Neural cell (in vitro differentiated cells): ENCODE measurements at regions not wholly inside any gene's neighbourhood (a gene's known extent, or its start where the extent isn't known, plus 50 kb on each side); places are given as distances from the start of the nearest gene placed in this dataset.

Source experiments
- H2AFZ ChIP-seq: fragments of 200-600, 300-800 bp; sonication (generic), shearing (Covaris generic); 2 replicates; pipeline ENCODE4 v1.6.0; 2014; ENCODE audit warnings: low read depth, mild to moderate bottlenecking, antibody characterized with exemption, low read length, moderate library complexity
- H3F3A ChIP-seq: fragments of 200-600 bp; shearing (Covaris generic); 2 replicates; pipeline ENCODE4 v1.6.1; 2016; ENCODE audit warnings: mild to moderate bottlenecking, moderate library complexity, mixed read lengths, antibody characterized with exemption, low read length; ENCODE audit not compliant: insufficient read depth, poor library complexity, severe bottlenecking
- H3K27ac ChIP-seq: fragments of 200-600, 300-800 bp; sonication (generic), shearing (Covaris generic); 2 replicates; pipeline ENCODE4 v1.5.1; 2014; ENCODE audit warnings: mild to moderate bottlenecking, low read length, moderate library complexity
- H3K27me3 ChIP-seq: fragments of 300-800, 200-600 bp; sonication (generic), shearing (Covaris generic); 2 replicates; pipeline ENCODE4 v1.6.0; 2014; ENCODE audit warnings: mild to moderate bottlenecking, low read depth, low read length, moderate library complexity; ENCODE audit not compliant: insufficient read depth
- H3K36me3 ChIP-seq: fragments of 300-800, 200-600 bp; sonication (generic), shearing (Covaris generic); 2 replicates; pipeline ENCODE4 v1.5.1; 2014; ENCODE audit warnings: mild to moderate bottlenecking, antibody characterized with exemption, low read length, moderate library complexity; ENCODE audit not compliant: insufficient read depth
- H3K4me2 ChIP-seq: fragments of 300-800, 200-600 bp; sonication (generic), shearing (Covaris generic); 2 replicates; pipeline ENCODE4 v1.6.0; 2014; ENCODE audit warnings: mild to moderate bottlenecking, low read length
- H3K4me3 ChIP-seq: fragments of 300-800, 200-600 bp; sonication (generic), shearing (Covaris generic); 2 replicates; pipeline ENCODE4 v1.5.1; 2014; ENCODE audit warnings: mild to moderate bottlenecking, low read length, moderate library complexity
- H3K79me2 ChIP-seq: fragments of 200-600 bp; shearing (Covaris generic); replicated peaks from 2 replicates; pipeline ENCODE4 v1.6.0; 2014; ENCODE audit warnings: mild to moderate bottlenecking, low read length, moderate library complexity; ENCODE audit not compliant: insufficient read depth
- H3K9ac ChIP-seq: fragments of 300-800, 200-600 bp; sonication (generic), shearing (Covaris generic); 2 replicates; pipeline ENCODE4 v1.6.1; 2016; ENCODE audit warnings: mild to moderate bottlenecking, low read length, mixed read lengths
- H3K9me2 ChIP-seq: fragments of 200-600 bp; shearing (Covaris generic); 2 replicates; pipeline ENCODE4 v1.6.1; 2016; ENCODE audit warnings: mild to moderate bottlenecking, low read length, mixed read lengths; ENCODE audit not compliant: insufficient read depth
- H3K9me3 ChIP-seq: fragments of 200-600, 300-800 bp; sonication (generic), shearing (Covaris generic); 2 replicates; pipeline ENCODE4 v1.6.1; 2016; ENCODE audit warnings: mild to moderate bottlenecking, mixed run types, low read length, moderate library complexity, mixed read lengths
- H4K20me1 ChIP-seq: fragments of 200-600 bp; shearing (Covaris generic); 2 replicates; pipeline ENCODE4 v1.6.1; 2016; ENCODE audit warnings: mild to moderate bottlenecking, mixed run types; ENCODE audit not compliant: insufficient read depth
- EP300 ChIP-seq: fragments of 450-650 bp; conservative IDR thresholded peaks from 2 replicates; pipeline ENCODE4 v1.6.1; 2014; ENCODE audit warnings: antibody characterized with exemption, mild to moderate bottlenecking, moderate library complexity; ENCODE audit not compliant: poor library complexity, severe bottlenecking
- EZH2 ChIP-seq: fragments of 200-600, 300-800 bp; shearing (Covaris generic), sonication (generic); IDR thresholded peaks from 2 replicates; pipeline ENCODE4 v1.6.1; 2014; ENCODE audit warnings: antibody characterized with exemption, low read length, borderline replicate concordance, mild to moderate bottlenecking; ENCODE audit not compliant: insufficient read depth, poor library complexity, severe bottlenecking
- MXI1 ChIP-seq: fragments of 450-650 bp; conservative IDR thresholded peaks from 2 replicates; pipeline ENCODE4 v1.6.1; 2014; ENCODE audit warnings: antibody characterized with exemption, mild to moderate bottlenecking; ENCODE audit not compliant: poor library complexity, severe bottlenecking
- POLR2AphosphoS5 ChIP-seq: IDR thresholded peaks from 2 replicates; pipeline ENCODE4 v1.6.1; 2012
- RAD21 ChIP-seq: fragments of 450-650 bp; conservative IDR thresholded peaks from 2 replicates; pipeline ENCODE4 v1.6.1; 2014; ENCODE audit warnings: antibody characterized with exemption, mild to moderate bottlenecking, moderate library complexity
- SMC3 ChIP-seq: fragments of 450-650 bp; conservative IDR thresholded peaks from 2 replicates; pipeline ENCODE4 v1.6.1; 2014; ENCODE audit warnings: antibody characterized with exemption, mild to moderate bottlenecking, moderate library complexity; ENCODE audit not compliant: poor library complexity
- TAF1 ChIP-seq: IDR thresholded peaks from 2 replicates; pipeline ENCODE4 v1.6.1; 2012; ENCODE audit warnings: low read depth
- TF ChIP-seq, protein P1 (sequence below): fragments of 450-650 bp; IDR thresholded peaks from 2 replicates; pipeline ENCODE4 v1.5.1; 2014; ENCODE audit warnings: antibody characterized with exemption, mild to moderate bottlenecking, moderate library complexity; ENCODE audit not compliant: poor library complexity, severe bottlenecking
- TF ChIP-seq, protein P2 (sequence below): IDR thresholded peaks from 2 replicates; pipeline ENCODE4 v1.6.1; 2012; ENCODE audit warnings: borderline replicate concordance

DNA sequence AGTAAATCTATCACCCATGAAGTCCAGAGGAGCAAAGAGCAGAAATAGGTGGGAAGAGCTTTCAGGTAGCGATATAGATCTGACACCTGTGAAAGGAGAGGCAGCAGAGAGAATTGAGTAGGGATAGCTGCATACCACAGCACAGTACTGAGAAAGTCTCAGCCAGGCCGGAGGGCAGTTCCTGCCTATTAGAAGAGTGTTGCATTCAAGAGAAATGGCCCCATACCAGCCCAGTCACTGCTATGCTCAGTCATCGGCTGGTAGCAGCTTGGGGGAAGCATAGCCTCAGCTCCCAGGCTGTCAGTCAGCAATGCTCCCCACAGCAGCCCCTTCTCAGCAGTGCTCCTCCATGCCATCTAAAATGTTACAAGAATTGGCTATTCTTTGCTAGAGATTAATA lies 285.1 kb upstream of the CDH6 start:
- H3K4me3 ChIP-seq, result no peak overlapping the region
- no peak overlapping the region for H2AFZ ChIP-seq
- no peaks in the 10 kb centered on the region for H4K20me1 ChIP-seq
- no peaks in the 10 kb centered on the region for H3K79me2 ChIP-seq
- H3K36me3 ChIP-seq, result no peaks in the 10 kb centered on the region
- H3K9ac ChIP-seq, result no peak overlapping the region
- no peaks in the 10 kb centered on the region for H3K9me2 ChIP-seq
- no peaks in the 10 kb centered on the region for H3F3A ChIP-seq
- H3K27ac ChIP-seq, result no peak overlapping the region
- TF ChIP-seq POLR2AphosphoS5, result no peak
- no peak for TF ChIP-seq SMC3
- no peak for TF ChIP-seq EZH2
- no peak for TF ChIP-seq RAD21
- H3K4me2 ChIP-seq, result no peak overlapping the region
- no peaks in the 10 kb centered on the region for H3K9me3 ChIP-seq
- no peaks in the 10 kb centered on the region for H3K27me3 ChIP-seq

DNA sequence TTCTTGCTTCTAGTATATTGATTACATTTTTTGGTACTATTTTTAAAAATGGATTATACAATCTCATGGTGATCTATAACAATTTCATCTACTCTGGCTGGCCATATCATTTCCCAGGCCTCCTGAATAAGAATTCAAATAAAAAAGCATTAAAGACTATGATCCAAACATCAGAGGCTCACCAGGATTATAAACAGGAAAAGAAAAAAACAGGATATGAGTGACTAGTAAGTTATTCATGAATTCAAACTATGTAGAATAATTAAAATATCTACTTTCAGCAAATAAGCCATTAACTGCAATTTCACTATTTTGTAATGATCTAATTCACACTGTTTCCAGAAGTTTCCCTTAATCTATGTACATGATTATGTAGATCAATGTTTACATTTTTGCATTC lies 293.1 kb upstream of the CDH6 start:
- no peaks in the 10 kb centered on the region for H3F3A ChIP-seq
- H3K27ac ChIP-seq, result no peak overlapping the region
- H3K9me3 ChIP-seq, result no peaks in the 10 kb centered on the region
- no peaks in the 10 kb centered on the region for H3K36me3 ChIP-seq
- no peak overlapping the region for H3K9ac ChIP-seq
- H3K79me2 ChIP-seq, result no peaks in the 10 kb centered on the region
- no peak overlapping the region for H3K4me3 ChIP-seq
- no peaks in the 10 kb centered on the region for H3K27me3 ChIP-seq
- H3K9me2 ChIP-seq, result no peaks in the 10 kb centered on the region
- TF ChIP-seq TAF1 (no peak), RAD21 (no peak), POLR2AphosphoS5 (no peak), EZH2 (no peak), SMC3 (no peak), EP300 (no peak), MXI1 (no peak)
- TF ChIP-seq, protein P1, sequence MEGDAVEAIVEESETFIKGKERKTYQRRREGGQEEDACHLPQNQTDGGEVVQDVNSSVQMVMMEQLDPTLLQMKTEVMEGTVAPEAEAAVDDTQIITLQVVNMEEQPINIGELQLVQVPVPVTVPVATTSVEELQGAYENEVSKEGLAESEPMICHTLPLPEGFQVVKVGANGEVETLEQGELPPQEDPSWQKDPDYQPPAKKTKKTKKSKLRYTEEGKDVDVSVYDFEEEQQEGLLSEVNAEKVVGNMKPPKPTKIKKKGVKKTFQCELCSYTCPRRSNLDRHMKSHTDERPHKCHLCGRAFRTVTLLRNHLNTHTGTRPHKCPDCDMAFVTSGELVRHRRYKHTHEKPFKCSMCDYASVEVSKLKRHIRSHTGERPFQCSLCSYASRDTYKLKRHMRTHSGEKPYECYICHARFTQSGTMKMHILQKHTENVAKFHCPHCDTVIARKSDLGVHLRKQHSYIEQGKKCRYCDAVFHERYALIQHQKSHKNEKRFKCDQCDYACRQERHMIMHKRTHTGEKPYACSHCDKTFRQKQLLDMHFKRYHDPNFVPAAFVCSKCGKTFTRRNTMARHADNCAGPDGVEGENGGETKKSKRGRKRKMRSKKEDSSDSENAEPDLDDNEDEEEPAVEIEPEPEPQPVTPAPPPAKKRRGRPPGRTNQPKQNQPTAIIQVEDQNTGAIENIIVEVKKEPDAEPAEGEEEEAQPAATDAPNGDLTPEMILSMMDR, result no peak
- H2AFZ ChIP-seq, result no peak overlapping the region
- H4K20me1 ChIP-seq, result no peaks in the 10 kb centered on the region
- no peak overlapping the region for H3K4me2 ChIP-seq

DNA sequence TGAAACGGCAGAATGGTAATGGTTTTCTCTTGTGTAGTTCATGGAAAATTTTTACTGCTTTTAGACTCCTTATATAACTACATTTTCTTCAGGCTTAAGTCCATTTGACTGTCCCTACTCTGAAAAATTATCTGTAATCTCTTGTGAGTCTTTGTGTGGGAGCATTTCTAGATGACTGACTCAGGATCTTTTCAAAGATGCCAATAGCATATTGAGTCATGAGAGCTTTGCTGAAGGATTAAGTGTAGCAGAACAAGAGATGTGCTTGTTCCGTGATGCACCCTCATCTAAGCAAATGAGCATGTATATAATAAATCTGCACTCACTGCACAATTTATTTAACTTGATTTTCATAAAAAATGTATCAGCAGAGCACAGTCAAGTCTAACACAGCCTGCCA lies 298.7 kb upstream of the CDH6 start:
- Histone ChIP-seq H3F3A (no peaks in the 10 kb centered on the region), H2AFZ (no peak overlapping the region), H3K9me2 (no peaks in the 10 kb centered on the region), H3K27ac (no peak overlapping the region), H4K20me1 (no peaks in the 10 kb centered on the region), H3K4me3 (no peak overlapping the region), H3K9me3 (no peaks in the 10 kb centered on the region), H3K36me3 (no peaks in the 10 kb centered on the region), H3K4me2 (no peak overlapping the region), H3K9ac (no peak overlapping the region), H3K27me3 (no peaks in the 10 kb centered on the region), H3K79me2 (no peaks in the 10 kb centered on the region)
- no peak for TF ChIP-seq POLR2AphosphoS5
- TF ChIP-seq RAD21, result no peak
- TF ChIP-seq SMC3, result no peak
- TF ChIP-seq, protein P1, result no peak
- no peak for TF ChIP-seq MXI1
- TF ChIP-seq TAF1, result no peak
- TF ChIP-seq, protein P2, sequence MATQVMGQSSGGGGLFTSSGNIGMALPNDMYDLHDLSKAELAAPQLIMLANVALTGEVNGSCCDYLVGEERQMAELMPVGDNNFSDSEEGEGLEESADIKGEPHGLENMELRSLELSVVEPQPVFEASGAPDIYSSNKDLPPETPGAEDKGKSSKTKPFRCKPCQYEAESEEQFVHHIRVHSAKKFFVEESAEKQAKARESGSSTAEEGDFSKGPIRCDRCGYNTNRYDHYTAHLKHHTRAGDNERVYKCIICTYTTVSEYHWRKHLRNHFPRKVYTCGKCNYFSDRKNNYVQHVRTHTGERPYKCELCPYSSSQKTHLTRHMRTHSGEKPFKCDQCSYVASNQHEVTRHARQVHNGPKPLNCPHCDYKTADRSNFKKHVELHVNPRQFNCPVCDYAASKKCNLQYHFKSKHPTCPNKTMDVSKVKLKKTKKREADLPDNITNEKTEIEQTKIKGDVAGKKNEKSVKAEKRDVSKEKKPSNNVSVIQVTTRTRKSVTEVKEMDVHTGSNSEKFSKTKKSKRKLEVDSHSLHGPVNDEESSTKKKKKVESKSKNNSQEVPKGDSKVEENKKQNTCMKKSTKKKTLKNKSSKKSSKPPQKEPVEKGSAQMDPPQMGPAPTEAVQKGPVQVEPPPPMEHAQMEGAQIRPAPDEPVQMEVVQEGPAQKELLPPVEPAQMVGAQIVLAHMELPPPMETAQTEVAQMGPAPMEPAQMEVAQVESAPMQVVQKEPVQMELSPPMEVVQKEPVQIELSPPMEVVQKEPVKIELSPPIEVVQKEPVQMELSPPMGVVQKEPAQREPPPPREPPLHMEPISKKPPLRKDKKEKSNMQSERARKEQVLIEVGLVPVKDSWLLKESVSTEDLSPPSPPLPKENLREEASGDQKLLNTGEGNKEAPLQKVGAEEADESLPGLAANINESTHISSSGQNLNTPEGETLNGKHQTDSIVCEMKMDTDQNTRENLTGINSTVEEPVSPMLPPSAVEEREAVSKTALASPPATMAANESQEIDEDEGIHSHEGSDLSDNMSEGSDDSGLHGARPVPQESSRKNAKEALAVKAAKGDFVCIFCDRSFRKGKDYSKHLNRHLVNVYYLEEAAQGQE, result no peak
- TF ChIP-seq EP300, result no peak
- no peak for TF ChIP-seq EZH2
